ENCODE measurements at regions not wholly inside any gene's neighbourhood (a gene's known extent, or its start where the extent isn't known, plus 50 kb on each side); places are given as distances from the start of the nearest gene placed in this dataset.

DNA sequence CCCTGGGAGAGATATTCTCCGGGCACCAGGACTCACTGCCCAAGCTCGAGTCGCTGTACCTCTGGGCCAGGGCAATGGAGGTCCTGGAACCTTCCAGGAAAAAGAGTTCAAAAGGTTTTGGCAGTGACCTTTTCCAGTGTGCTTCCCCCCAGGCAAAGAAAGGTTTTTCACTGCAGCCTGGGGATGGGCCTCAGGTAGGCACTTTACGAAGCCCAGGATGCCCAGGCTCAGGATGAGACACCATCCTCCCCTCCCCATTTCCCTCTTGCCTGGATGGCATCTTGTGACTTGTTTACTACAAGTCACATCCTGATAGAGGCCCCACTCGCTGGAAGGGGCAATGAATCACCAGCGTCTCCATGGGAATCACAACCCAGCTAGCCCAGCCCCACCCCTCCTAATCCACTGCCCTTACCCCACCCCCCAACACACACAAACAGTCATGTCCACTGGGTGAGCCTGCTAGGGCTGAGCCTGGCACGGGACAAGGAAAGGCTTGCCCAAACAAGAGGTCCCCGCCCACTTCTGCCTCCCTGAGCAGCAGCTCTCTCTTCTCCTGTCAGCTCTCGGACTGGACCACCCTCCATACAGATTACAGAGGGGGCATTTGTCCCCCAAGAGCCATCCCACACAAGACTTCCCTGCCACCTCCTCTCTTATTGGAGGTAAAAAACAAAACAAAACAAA is 93.8 kb upstream of the SMNDC1 start:
- DNase-seq (ENCODE audit: low spot score) = no peak

GRCh38 chr10:110399106-110399964 is 94.6 kb upstream of the SMNDC1 start:
- DNase-seq (ENCODE audit: low spot score) = no peak

- DNase-seq (ENCODE audit: low spot score) = no peak
These were observed 95.5 kb upstream of the SMNDC1 start for GRCh38 chr10:110399965-110400933.

GRCh38 chr10:110401401-110402076 is 96.2 kb upstream of the DUSP5 start:
- no peak for DNase-seq (ENCODE audit: low spot score)

DNA sequence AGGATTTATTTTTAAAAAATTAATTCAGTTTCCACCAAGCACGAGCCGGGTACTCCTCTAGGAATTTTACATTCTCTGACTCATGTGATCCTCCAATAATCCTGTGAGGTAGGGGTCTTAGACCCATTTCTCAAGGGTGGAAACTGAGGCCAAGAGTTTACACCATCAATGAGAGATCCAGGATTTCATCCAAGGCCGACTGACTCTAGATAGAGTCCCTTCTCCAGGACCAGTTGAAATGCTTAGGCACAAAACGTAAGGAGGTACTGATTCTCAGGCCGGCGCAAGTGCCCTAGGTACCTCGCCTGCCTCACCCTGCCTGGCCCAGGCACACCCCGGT is 95.7 kb upstream of the DUSP5 start:
- no peak for DNase-seq (ENCODE audit: low spot score)

DNA sequence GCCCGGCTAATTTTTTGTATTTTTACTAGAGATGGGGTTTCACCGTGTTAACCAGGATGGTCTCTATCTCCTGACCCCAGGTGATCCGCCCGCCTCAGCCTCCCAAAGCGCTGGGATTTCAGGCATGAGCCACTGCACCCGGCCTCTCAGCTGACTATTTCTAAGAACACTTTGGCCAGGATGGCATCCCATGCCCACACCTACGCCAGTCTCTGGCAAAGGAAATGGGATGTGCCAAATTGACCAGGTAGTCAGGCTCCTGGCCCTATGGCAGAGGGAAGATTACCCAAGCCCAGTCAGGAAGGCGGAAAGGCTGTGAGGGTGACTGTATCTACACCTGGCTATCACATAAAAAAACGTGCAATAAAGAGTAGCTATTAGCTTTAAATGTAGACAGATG is 94.1 kb upstream of the DUSP5 start:
- no peak for DNase-seq (ENCODE audit: low spot score)

GRCh38 chr10:110404413-110404812 is 93.3 kb upstream of the DUSP5 start:
- no peak for DNase-seq (ENCODE audit: low spot score)

GRCh38 chr10:110404825-110405224 is 92.9 kb upstream of the DUSP5 start:
- DNase-seq (ENCODE audit: low spot score) = no peak

DNA sequence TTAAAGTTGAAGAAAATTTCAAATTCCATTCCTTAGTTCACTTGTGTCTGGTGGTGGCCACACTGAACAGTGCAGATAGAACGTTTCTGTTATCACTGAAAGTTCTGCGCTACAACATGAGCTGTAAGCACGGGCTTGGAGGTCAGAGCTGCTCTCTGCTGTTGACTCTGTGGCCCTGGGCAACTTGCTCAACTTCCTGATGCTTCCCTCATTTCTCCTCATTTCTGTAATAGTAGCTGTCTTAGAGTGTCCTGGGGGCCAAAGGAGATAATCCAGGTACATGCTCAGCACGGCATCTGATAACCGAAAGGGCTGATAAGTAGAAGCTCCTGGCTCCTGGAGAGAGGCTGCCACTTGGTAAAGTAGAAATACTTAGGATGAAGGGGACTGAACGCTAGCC is 92.3 kb upstream of the DUSP5 start:
- no peak for DNase-seq (ENCODE audit: low spot score)

DNA sequence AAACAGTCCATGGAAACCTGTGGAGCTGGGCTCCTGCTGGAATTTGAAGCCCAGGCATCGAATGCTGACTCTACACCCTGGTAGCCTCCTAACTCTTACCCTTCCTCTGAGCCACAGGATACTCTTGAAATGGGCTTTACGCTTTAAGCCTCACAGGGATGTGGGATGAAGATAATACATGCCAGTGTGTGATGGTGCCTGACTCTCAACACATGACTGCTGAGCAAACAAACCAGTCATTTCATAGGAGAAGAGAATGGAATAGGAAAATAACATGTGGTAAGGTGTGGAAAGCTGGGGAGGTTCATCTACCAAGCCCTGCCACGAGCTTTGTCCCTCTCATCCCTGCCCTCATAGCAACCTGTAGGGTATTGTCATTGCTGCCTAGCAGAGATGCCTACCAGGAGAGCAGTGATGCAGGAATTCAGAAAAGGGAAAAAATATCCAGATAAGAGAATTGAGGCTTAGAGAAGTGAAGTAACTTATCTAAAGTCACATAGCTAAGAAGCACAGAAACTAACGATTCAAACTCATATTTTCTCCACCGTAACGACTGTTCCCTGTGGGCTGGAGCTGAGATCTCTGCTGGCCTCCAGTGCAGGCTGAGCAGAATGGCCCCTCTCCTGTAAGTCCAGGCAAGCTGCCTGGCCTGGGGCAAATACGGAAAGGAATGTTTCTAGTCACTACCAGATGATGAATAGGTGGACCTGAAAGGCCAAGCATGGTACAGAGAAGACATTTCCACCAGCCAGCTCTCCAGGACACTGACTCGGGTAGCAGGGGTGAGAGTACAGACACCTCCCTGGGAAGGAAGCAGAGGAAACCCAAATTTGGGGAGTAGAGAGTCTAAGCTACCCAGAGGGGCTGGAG is 90.2 kb upstream of the DUSP5 start:
- DNase-seq (ENCODE audit: low spot score) = no peak

DNA sequence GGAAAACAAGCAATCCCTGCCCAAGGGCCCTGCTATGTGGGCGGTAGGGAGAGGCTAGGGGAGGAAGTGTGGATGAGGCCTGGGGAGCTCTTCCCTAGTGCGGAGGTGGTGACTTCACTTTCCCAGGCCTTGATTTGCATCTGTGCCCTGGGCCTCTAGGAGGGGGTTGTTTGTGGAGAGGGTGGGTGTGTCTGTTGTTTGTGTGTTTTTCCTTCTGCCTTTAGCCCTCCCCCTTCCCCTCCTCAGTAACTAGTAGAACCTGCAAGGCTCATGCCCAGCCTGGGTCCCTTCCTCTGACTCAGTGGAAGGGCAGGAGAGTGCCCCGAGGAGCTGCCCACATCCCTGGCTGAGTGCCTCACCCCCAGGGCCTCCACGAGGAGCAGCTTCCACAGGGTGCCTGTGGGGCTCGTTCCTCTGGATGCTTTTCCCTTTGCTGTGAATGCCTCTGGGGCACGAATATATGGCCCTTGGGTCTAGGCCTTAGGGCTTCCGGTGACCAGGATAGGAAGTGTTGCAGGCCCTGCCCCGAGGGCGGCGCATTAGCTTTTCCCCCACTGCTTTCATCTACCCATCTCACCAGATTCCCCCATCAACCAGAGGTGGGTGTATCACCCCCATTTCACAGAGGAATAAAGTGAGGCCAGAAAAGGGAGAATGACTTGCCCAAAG is 89.4 kb upstream of the DUSP5 start:
- no peak for DNase-seq (ENCODE audit: low spot score)

- DNase-seq (ENCODE audit: low spot score) = no peak
These were observed 88.8 kb upstream of the DUSP5 start for GRCh38 chr10:110408943-110409342.

GRCh38 chr10:110409488-110409887 is 88.2 kb upstream of the DUSP5 start:
- DNase-seq (ENCODE audit: low spot score) = no peak

DNA sequence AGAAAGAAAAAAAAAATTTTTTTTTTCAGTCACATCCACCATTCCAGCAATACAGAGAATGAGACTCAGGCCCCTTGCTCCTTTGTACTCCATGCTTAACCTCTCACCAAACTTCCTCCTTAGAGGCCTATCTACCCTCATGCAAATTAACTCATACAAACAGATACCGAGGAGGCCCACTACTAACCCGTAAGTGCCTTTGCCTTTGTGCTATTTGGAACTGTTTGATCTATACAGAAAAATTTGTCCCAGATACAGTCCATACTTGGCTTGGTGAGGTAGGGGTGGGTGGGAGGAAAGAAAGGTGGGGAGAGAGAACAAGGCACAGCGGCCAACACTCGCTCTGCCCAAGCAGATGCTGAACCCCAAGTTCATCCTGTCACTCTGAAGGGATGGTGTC is 87.8 kb upstream of the DUSP5 start:
- no peak for DNase-seq (ENCODE audit: low spot score)

DNA sequence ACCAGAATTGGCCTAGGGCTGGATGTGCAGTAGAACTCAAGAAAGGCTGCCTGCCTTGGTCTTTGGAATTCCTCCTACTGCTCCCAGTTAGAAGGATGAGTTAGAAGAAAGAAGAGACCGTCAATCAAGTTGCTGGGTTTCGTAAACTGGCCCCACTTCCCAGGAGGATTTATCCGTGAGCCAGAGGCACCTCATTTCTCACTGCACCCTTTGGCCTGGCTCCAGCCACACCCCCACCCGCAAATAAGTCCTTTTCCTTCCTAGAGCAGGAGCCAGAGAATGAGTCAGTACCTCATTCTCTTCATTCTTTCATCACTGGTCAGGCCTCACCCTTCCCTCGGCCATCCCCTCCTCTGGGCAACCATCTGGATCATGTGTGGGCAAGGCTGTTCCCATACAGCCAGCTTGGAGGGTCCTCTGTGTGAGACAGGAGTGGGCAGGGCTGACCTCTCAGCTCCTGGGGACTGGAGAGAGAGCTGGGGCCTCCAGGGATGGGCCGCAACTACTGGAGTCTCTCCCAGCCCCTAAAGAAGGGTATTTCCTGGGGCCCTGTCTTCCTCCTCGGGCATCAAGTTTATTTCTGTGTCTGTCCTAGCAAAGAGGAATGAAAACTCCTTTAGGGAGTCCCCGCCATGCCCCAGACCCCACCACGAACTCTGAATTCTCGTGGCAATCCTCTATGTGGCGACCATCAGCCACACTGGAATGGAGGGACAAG is 87.2 kb upstream of the DUSP5 start:
- no peak for DNase-seq (ENCODE audit: low spot score)

DNA sequence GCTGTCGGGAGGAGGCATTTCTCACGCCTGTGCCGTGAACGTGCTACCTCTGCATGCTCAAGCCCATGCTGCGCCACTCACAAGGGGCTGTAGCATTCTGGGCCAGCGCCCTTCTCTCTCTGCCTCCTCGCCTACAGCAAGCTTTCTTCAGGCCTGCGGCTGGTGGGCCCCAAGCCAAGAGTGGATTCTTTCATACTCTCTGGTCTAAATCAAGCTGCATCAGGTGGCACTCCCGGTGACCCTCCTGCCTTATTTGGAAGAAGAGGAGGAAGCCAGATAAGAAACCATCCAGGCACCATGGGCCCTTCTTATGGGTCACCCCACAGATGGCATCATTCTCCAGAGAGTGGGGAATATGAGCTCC is 86.7 kb upstream of the DUSP5 start:
- no peak for DNase-seq (ENCODE audit: low spot score)

- DNase-seq (ENCODE audit: low spot score) = no peak
These were observed 84.5 kb upstream of the DUSP5 start for GRCh38 chr10:110413049-110413783.

DNA sequence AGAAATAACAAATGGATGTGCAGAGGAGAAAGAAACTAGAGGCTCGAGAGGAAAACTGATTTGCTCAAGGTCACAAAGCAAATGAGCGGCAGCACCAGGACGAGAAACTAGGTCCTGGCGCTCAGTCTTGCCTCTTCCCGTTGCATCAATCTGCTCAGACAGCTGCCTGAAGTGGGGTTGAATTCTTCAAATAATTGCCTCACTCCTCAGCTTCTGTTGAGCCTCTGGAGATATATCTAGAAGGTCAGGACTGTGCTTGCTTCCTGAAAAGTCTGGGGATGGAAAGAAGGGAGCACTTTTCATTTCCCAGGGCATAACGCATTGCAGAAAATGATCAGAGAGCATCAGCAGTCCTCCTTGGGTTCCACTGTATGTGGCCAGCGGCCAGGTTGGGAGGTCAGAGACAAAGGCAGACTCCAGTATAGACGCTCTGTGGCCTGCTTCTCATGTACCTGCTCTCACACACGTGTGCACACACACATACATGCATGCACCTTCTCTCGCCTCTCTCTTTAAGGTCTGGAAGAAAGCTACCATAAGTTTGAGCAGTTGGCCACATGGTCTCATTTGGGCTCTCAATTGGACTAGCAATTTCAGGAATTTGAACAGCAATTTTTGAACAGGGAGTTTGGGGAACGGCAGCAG is 83.7 kb upstream of the DUSP5 start:
- DNase-seq (ENCODE audit: low spot score) = no peak
